HEK293 (cell line): ENCODE measurements at regions not wholly inside any gene's neighbourhood (a gene's known extent, or its start where the extent isn't known, plus 50 kb on each side); places are given as distances from the start of the nearest gene placed in this dataset.

Experiments
- MEIS1 ChIP-seq: sonication (generic); formaldehyde crosslinking; IDR thresholded peaks from 2 replicates; pipeline ENCODE4 v1.8.1; 2022; ENCODE audit warnings: missing genetic modification reagents, mild to moderate bottlenecking, borderline replicate concordance
- ZBTB1 ChIP-seq: fragments of 450-650 bp; formaldehyde crosslinking; IDR thresholded peaks from 2 replicates; pipeline ENCODE4 v1.5.1; 2016; ENCODE audit warnings: missing biosample characterization, missing genetic modification characterization
- ZNF175 ChIP-seq: fragments of 450-650 bp; formaldehyde crosslinking; IDR thresholded peaks from 2 replicates; pipeline ENCODE4 v1.5.1; 2016; ENCODE audit warnings: missing biosample characterization, missing genetic modification characterization
- ZNF223 ChIP-seq: fragments of 450-650 bp; formaldehyde crosslinking; IDR thresholded peaks from 2 replicates; pipeline ENCODE4 v1.5.1; 2016; ENCODE audit warnings: missing biosample characterization, missing genetic modification characterization
- ZNF274 ChIP-seq, 2 experiments: fragments of 200-500 bp in 1 of 2; fragments of 450-650 bp in 1 of 2; sonication (Bioruptor generic) in 1 of 2; formaldehyde crosslinking in 1 of 2; IDR thresholded peaks; 2 replicates each; pipeline versions ENCODE4 v1.5.1 to v1.6.1; 2014 to 2016; ENCODE audit warnings: borderline replicate concordance in 1 of 2, inconsistent platforms in 1 of 2, low read length in 1 of 2, missing biosample characterization in 1 of 2, missing genetic modification characterization in 1 of 2
- ZNF302 ChIP-seq: fragments of 450-650 bp; formaldehyde crosslinking; IDR thresholded peaks from 2 replicates; pipeline ENCODE4 v1.5.1; 2016; ENCODE audit warnings: missing biosample characterization, missing genetic modification characterization, low read depth
- ZNF362 ChIP-seq: fragments of 450-650 bp; formaldehyde crosslinking; IDR thresholded peaks from 2 replicates; pipeline ENCODE4 v1.5.1; 2016; ENCODE audit warnings: missing biosample characterization, missing genetic modification characterization
- ZNF416 ChIP-seq: fragments of 450-650 bp; formaldehyde crosslinking; IDR thresholded peaks from 2 replicates; pipeline ENCODE4 v1.5.1; 2016; ENCODE audit warnings: missing biosample characterization, missing genetic modification characterization
- ZNF837 ChIP-seq: fragments of 450-650 bp; formaldehyde crosslinking; IDR thresholded peaks from 2 replicates; pipeline ENCODE4 v1.5.1; 2016; ENCODE audit warnings: missing biosample characterization, missing genetic modification characterization
- ZSCAN30 ChIP-seq: fragments of 450-650 bp; IDR thresholded peaks from 2 replicates; pipeline ENCODE4 v1.5.1; 2018; ENCODE audit warnings: missing biosample characterization, mild to moderate bottlenecking, missing genetic modification characterization, moderate library complexity
- TF ChIP-seq, protein P1 (sequence below): fragments of 450-650 bp; formaldehyde crosslinking; IDR thresholded peaks from 2 replicates; pipeline ENCODE4 v1.5.1; 2016; ENCODE audit warnings: missing biosample characterization, missing genetic modification characterization
- TF ChIP-seq, protein P2 (sequence below): fragments of 450-650 bp; formaldehyde crosslinking; IDR thresholded peaks from 2 replicates; pipeline ENCODE4 v1.5.1; 2016; ENCODE audit warnings: missing biosample characterization, missing genetic modification characterization
- TF ChIP-seq, protein P3 (sequence below): fragments of 450-650 bp; formaldehyde crosslinking; IDR thresholded peaks from 2 replicates; pipeline ENCODE4 v1.5.1; 2016; ENCODE audit warnings: missing biosample characterization, missing genetic modification characterization
- TF ChIP-seq, protein P4 (sequence below): fragments of 450-650 bp; formaldehyde crosslinking; IDR thresholded peaks from 2 replicates; pipeline ENCODE4 v1.5.1; 2016; ENCODE audit warnings: missing biosample characterization, missing genetic modification characterization

GRCh38 chr5:135204151-135204600 lies 170.1 kb upstream of the PITX1 start:
- TF ChIP-seq ZNF223 (tag by site-specific recombination) (no peak), ZNF302 (tag by site-specific recombination) (no peak), ZNF274 (IDR thresholded peaks at IDR 0.05; ENCODE audit: low read length) (no peak), ZNF274 (tag by site-specific recombination; IDR thresholded peaks at IDR 0.05; ENCODE audit: borderline replicate concordance) (no peak), ZNF362 (no peak; the same call in 1 of the 2 replicates), ZNF416 (tag by site-specific recombination) (no peak), ZBTB1 (tag by site-specific recombination) (no peak), ZSCAN30 (tag by site-specific recombination) (no peak), ZNF175 (tag by site-specific recombination) (no peak), ZNF837 (tag by site-specific recombination) (no peak), MEIS1 (no peak)
- TF ChIP-seq, protein P1, sequence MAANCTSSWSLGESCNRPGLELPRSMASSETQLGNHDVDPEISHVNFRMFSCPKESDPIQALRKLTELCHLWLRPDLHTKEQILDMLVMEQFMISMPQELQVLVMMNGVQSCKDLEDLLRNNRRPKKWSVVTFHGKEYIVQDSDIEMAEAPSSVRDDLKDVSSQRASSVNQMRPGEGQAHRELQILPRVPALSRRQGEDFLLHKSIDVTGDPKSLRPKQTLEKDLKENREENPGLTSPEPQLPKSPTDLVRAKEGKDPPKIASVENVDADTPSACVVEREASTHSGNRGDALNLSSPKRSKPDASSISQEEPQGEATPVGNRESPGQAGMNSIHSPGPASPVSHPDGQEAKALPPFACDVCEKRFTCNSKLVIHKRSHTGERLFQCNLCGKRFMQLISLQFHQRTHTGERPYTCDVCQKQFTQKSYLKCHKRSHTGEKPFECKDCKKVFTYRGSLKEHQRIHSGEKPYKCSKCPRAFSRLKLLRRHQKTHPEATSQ (tag by site-specific recombination) = no peak
- TF ChIP-seq, protein P2, sequence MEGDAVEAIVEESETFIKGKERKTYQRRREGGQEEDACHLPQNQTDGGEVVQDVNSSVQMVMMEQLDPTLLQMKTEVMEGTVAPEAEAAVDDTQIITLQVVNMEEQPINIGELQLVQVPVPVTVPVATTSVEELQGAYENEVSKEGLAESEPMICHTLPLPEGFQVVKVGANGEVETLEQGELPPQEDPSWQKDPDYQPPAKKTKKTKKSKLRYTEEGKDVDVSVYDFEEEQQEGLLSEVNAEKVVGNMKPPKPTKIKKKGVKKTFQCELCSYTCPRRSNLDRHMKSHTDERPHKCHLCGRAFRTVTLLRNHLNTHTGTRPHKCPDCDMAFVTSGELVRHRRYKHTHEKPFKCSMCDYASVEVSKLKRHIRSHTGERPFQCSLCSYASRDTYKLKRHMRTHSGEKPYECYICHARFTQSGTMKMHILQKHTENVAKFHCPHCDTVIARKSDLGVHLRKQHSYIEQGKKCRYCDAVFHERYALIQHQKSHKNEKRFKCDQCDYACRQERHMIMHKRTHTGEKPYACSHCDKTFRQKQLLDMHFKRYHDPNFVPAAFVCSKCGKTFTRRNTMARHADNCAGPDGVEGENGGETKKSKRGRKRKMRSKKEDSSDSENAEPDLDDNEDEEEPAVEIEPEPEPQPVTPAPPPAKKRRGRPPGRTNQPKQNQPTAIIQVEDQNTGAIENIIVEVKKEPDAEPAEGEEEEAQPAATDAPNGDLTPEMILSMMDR (tag by site-specific recombination) = no peak
- TF ChIP-seq, protein P3, sequence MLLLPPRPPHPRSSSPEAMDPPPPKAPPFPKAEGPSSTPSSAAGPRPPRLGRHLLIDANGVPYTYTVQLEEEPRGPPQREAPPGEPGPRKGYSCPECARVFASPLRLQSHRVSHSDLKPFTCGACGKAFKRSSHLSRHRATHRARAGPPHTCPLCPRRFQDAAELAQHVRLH (tag by site-specific recombination) = no peak
- TF ChIP-seq, protein P4, sequence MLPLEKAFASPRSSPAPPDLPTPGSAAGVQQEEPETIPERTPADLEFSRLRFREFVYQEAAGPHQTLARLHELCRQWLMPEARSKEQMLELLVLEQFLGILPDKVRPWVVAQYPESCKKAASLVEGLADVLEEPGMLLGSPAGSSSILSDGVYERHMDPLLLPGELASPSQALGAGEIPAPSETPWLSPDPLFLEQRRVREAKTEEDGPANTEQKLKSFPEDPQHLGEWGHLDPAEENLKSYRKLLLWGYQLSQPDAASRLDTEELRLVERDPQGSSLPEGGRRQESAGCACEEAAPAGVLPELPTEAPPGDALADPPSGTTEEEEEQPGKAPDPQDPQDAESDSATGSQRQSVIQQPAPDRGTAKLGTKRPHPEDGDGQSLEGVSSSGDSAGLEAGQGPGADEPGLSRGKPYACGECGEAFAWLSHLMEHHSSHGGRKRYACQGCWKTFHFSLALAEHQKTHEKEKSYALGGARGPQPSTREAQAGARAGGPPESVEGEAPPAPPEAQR (tag by site-specific recombination) = no peak
